Prostate gland (tissue), 2 donors: ENCODE measurements at regions not wholly inside any gene's neighbourhood (a gene's known extent, or its start where the extent isn't known, plus 50 kb on each side); places are given as distances from the start of the nearest gene placed in this dataset.
"Not testable (repeated sequence)": the region's sequence is repeated elsewhere in the genome, so short reads cannot be mapped to it uniquely, and the experiment has no call there.

Source experiments
- CTCF ChIP-seq, 4 experiments: fragments of 200-600 bp in 2 of 4; fragments of 450-650 bp in 2 of 4; sonication (generic) in 2 of 4; IDR thresholded peaks; 1 replicate in 3 of 4; 2 replicates in 1 of 4; pipeline ENCODE4 v1.5.1; 2016 to 2019; ENCODE audit warnings: antibody characterized with exemption in 4 of 4, mild to moderate bottlenecking in 2 of 4, moderate library complexity in 2 of 4
- POLR2AphosphoS5 ChIP-seq: sonication (generic); formaldehyde crosslinking; IDR thresholded peaks from one replicate; pipeline ENCODE4 v1.6.1; 2017; ENCODE audit warnings: antibody characterized with exemption

DNA sequence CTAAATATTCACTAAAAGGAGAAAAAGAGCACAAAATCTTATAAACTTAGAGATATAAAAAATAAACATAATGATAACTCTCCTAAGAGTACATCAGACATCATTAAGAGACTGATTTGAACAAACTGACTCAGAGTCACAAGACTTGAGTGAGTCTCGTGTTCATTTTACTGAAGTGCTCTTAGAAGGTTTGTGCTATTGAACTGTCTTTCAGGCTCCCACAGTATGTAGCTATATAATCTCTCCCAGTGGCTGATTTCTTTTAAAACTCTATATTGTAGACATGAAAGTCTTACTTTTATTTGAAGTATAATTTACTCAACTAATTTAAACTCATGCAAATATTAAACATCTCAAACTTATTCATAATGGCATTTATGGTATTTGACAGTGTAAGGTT is 456.0 kb upstream of the FAM174A start:
- TF ChIP-seq CTCF (IDR thresholded peaks at IDR 0.05); POLR2AphosphoS5: not testable (repeated sequence)
